ENCODE measurements at regions not wholly inside any gene's neighbourhood (a gene's known extent, or its start where the extent isn't known, plus 50 kb on each side); places are given as distances from the start of the nearest gene placed in this dataset.
"Not testable (repeated sequence)": the region's sequence is repeated elsewhere in the genome, so short reads cannot be mapped to it uniquely, and the experiment has no call there.

- no peak for DNase-seq
Observed at GRCh38 chr5:173667702-173668101, 51.3 kb upstream of the BOD1 start.

GRCh38 chr5:173668245-173668800 lies 51.9 kb upstream of the BOD1 start:
- DNase-seq = no peak

GRCh38 chr5:173668910-173669309 lies 52.5 kb upstream of the BOD1 start:
- DNase-seq = no peak

DNA sequence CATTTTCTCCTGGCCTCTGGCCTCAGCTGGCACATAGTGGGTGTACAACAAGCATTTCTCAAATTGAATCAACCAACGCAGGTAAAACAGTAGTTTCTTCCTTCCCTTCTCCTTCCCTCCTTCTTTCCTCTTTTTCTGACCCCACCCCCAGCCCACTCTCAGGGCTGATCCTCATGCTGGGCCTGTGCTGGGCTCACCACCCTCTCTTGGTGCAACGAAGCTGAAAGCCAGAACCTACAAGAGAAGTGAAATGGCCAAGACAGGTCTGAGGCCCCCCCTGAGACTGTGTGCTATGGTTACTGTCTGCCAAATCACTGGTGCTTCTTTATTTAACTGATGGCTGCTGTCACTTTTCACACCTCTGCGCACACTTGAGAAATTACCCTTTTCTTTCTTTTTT lies 53.0 kb upstream of the BOD1 start:
- no peak for DNase-seq

DNA sequence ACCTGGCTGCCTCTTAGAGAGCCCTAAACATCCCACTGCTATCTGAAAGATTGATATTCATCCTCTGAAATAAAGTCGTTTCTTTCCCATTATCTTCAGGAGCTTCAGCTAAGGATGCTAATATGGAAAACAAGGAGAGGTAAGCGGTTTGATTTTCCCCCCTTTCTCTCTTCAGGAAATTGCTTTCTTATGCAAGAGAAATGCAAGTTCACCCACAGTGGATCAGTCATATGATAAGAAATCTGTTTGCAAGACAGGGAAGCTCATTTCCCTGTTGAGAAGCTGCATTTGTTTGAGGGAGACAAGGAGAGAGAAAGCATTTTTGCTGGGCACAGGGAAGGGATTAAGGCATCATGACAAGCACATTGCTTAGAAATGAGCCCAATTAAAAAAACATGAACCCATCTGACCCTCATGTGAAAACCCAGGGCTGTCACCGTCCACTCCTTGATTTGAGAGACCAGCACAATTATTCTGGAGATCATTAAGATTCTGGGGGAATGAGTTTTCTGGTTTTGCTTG lies 53.7 kb upstream of the BOD1 start:
- no peak for DNase-seq

GRCh38 chr5:173670791-173671120 lies 54.3 kb upstream of the BOD1 start:
- DNase-seq = no peak

DNA sequence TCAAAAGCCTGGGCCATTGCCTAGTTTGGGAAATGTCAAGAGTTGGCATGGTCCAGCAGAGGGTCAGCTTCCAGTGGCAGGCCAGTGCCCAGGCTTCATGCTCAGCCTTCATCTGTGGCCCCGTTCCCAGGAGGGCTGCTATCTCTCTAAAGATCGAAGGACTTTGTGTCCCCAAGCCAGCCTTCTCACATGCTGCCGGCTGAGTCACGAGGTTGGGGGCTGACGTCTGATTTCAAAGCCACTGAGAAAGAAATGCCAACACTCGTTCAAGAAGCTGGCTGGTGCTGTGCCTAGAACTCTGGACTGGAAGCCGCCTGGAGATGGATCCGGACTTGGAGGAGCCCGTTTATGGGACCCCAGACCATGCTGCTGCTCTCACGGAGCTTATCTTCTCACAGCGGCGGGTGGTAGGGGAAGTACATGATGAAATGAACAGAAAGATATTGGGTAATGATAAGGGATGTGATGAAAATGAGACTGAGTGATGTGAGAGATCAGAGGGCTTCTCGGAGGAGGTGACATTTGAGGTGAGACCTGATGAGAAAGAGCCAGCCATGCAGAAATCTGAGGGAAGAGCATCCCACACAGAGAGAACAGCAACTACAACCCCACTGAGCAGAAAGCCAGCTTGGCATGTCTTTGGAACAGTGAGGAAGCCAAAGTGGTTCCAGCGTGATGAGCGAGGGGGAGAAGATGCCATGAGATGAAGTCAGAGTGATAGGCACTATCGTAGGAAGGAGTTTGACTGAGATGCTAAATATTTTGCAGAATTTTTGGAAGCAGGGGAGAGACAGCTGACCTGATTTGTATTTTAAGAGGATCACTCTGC lies 54.9 kb upstream of the BOD1 start:
- DNase-seq = no peak

DNA sequence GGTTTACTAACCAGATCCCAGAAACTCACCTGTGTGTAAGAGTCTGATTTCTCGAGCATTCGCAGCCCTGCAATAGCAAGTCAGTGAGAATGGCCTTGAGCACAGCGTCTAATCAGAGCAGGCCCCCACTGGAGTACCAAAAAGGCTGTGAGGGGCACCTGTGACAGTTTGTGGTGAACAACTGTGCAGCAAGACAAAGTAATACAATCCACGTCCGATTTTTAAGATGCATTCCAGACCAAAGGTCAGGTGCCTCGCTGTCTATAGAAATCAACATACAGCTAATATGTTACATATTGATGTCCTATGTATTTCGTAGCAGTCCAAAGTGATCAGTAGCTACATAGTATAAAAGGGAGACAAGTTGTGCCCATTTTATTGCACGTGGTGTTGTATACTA lies 55.7 kb upstream of the BOD1 start:
- DNase-seq = no peak

GRCh38 chr5:173672891-173673290 lies 56.4 kb upstream of the BOD1 start:
- DNase-seq = no peak

GRCh38 chr5:173673295-173674101 lies 57.0 kb upstream of the BOD1 start:
- no peak for DNase-seq

DNA sequence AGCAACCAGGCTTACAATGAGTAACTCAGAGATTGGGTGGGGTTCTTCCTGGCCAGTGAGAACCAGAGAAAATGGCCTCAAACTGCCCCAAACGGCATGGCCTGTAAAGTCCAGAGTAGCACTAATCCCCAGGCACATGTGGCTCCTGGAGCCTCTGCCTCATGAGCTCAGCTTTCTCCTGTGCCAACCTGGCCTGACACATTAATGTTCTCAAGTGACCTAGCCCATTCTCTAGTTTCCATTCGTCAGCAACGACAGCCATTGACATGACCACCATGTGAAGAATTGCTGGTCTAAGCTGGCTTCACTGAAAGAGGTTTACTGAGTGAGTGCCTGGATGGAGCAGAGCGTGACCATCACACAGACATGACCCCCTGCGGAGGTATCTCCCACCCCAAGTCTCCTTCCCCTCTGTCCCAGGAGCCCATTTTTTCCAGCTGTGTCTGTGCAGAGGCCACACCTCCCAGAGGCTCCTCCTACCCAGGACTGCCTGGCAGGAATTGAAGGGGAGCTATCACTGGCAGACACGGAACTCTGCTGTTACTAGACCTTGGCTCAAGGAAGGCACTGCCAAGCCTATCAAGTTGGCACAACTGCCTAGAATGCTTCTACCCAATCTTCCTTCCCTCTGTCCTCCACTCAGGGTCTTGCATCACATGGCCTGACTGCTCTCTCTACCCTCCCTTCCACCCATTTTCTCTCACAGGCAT lies 59.0 kb upstream of the BOD1 start:
- no peak for DNase-seq

GRCh38 chr5:173676375-173676774 lies 59.9 kb upstream of the BOD1 start:
- no peak for DNase-seq

GRCh38 chr5:173677125-173677672 lies 60.7 kb upstream of the BOD1 start:
- no peak for DNase-seq

GRCh38 chr5:173679909-173680630 lies 63.6 kb upstream of the BOD1 start:
- DNase-seq = no peak

DNA sequence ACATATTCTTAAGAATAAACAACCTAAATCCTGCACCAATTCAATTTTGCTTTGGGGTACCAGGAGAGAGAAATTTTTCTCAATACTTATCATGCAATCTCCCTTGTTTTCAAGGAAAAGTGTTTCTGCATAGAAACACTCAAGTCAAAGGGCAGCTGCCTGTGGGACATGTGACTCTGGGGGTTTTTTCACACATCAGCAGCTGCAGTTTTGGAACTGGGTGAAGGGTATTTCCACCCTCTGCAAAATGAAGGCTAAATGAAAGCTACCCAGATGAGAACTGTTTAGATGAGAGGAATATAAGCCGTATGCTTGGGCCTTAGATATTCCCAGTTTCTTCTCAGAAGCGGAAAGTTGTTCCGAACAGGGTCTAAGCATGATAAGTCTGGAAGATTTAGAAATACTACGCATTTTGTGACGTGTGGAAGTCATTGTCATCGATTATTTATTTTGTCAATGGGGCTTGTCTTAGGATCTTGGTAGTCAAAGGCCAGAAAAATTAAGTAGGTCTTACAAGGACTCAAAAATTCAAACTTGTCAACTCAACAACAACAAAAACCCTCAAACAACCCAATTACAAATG lies 64.3 kb upstream of the BOD1 start:
- DNase-seq = no peak

- no peak for DNase-seq
Observed at GRCh38 chr5:173682313-173682712, 65.9 kb upstream of the BOD1 start.

DNA sequence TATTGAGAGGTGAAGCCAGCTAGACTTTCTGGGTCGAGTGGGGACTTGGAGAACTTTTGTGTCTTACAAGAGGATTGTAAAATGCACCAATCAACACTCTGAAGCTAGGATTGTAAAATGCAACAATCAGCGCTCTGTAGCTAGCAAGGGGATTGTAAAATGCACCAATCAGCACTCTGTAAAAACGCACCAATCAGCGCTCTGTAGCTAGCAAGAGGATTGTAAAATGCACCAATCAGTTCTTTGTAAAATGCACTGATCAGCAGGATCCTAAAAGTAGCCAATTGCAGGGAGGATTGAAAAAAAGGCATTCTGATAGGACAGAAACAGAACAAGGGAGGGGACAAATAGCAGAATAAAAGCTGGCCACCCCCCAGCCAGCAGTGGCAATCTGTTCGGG lies 68.1 kb upstream of the BOD1 start:
- not testable (repeated sequence) for DNase-seq

DNA sequence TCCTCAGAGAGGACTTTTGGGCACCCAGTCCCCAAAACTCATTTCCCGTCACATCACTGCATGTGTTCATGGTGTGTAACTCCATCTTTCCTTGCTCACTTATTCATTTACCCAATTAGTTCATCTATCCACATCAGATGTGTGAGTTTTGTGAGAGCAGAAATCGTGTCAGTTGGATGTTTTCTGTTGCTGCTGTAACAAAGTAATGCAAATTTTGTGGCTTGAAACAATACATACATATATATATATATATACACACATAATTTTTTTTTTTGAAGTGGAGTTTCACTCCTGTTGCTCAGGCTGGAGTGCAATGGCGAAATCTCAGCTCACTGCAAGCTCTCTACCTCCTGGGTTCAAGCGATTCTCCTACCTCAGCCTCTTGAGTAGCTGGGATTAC lies 70.5 kb upstream of the BOD1 start:
- no peak for DNase-seq

DNA sequence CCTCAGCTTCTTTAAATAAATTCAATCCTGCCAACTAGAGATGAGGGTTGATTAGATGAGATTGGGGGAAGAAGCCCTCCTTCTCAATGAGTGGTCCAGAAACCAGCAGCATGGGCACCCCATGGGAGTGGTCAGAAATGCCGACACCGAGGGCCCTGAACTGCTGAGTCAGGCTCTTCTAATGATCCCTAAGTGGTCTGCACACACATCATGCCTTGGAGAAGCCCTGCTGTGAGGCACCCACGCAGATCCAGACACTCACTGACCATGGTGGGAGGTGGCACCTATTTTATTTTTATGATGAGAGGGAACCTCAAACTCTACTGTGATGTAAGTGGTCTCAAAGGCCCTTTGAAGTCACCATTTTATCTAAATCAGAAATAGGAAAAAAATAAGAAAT lies 72.3 kb upstream of the BOD1 start:
- no peak for DNase-seq

- DNase-seq = peak; percentile 44
Observed at GRCh38 chr5:173689171-173689736, 72.8 kb upstream of the BOD1 start.
